HG03575 (cell line): ENCODE measurements at regions not wholly inside any gene's neighbourhood (a gene's known extent, or its start where the extent isn't known, plus 50 kb on each side); places are given as distances from the start of the nearest gene placed in this dataset.

Experiments used
- ATAC-seq: cut with Tn5 transposase; IDR thresholded peaks from one replicate; pipeline ENCODE4 v1.9.1; 2021; ENCODE audit not compliant: unreplicated experiment, insufficient number of reproducible peaks, low FRiP score; ENCODE audit errors: extremely low read depth

DNA sequence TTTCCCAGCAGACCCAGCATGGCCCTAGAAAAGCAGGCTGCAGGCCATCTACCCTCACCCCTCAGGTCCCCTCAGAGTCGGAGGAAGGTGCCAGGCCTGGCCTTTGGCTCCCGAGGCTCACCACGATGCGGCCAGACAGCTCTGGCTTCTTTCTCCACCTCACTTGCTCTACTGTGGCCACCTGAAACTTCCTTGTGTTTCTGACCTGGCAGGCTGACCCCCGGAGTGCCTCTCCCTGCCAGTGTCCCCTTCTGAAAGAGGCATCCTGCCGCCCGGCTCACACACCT lies 375.0 kb upstream of the HS6ST1 start:
- ATAC-seq: no peak

DNA sequence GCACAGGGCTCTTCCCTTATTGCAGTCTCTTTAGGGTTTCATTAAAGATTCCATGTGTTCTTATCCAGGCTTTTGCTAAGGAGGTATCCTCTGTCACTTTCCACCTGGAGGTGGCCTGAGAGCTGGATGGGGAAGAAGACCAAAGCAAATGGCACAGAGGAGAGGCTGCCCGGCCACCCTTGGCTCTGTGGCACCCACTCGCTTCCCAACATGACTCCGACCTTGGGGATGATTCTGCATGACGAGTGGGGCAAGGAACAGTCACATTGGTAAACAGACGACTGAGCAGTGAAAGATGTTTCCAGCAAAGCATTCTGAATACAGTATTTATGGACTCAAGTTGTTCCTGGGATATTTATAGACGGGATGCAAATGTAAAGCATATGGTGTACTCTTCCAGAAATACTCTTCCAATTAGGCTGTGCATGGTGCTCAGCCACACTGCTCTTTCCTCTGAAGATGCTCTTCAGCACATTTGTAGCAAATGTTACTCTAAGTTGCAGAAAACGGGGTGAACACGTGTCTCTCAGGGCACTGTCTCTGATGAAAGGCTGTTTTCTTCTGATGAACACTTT lies 377.1 kb upstream of the HS6ST1 start:
- no peak for ATAC-seq

DNA sequence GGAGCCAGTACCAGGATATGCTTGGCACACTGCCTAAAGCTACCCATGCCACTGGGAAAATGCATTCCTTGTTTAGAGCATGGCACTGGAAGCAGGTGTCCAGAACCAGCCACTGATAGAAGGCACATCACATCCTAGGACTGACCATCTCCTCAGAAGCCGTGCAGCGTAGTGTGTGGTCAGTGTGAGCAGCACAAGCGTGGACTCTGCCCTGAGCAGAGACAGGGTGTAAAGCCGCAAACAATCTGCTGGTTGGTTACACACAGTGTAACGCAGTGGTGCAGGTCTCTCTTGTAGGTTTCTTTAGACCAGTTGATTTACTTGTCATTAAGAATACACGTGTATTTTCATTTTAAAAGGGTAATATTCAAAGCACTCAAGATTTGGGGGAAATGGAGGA lies 377.8 kb upstream of the HS6ST1 start:
- ATAC-seq: no peak

DNA sequence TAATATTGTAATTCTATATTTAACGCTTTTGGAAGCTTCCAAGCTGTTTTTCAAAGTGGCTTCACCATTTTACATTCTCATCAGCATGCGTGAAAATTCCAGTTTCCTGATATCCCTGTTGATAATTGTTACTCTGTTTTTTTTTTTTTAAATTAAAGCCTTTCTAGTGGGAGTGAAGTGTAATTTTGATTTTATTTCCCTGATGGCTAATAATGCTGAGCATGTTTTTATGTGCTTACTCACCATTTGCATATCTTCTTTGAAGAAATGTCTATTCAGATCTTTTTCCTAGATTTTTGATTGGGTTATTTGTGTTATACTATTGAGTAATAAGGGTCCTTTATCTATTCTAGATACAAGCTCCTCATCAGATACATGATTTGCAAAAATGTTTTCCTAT lies 382.8 kb upstream of the HS6ST1 start:
- ATAC-seq: no peak

DNA sequence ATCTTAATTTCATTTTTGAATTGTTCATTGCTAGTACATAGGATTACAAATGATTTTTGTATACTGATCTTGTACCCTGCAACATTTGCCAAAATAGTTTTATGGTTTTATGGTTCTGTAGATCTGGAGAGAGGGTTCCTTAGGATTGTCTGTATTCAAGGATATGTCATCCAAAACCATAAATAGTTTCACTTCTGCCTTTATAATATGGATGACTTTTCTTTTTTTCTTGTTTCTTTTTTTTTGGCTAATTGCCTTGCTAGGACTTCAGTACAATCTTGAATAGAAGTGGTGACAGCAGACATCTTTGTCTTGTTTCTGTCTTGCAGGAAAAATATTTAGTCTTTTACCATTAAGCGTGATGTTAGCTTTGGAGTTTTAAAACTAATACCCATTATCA lies 383.9 kb upstream of the HS6ST1 start:
- ATAC-seq: no peak

DNA sequence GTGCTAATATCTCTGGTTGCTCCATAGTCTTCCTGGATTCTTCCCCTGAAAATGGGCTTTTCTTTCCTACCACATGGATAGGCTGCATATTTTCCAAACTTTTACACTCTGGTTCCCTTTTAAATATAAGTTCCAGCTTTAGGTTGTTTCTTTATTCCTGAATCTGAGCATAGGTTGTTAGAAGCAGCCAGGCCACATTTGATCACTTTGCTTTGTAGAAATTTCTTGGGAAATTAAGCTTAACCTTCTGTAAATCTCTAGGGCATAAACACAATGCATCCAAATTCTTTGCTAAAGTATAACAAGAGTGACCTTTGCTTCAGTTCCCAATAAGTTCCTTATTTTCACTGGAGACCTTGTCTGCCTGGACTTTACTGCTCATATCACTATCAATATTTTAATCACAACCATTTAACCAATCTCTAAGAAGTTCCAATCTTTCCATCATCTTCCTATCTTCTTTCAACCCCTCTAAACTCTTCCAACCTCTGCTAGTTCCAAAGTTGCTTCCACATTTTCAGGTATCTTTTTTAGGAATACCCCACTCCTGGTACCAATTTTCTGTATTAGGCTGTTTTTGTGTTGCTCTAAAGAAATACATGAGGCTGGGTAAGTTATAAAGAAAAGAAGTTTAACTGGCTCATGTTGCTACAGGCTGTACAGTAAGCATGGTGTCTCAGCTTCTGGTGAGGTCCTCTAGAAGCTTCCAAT lies 389.6 kb upstream of the HS6ST1 start:
- ATAC-seq: no peak

DNA sequence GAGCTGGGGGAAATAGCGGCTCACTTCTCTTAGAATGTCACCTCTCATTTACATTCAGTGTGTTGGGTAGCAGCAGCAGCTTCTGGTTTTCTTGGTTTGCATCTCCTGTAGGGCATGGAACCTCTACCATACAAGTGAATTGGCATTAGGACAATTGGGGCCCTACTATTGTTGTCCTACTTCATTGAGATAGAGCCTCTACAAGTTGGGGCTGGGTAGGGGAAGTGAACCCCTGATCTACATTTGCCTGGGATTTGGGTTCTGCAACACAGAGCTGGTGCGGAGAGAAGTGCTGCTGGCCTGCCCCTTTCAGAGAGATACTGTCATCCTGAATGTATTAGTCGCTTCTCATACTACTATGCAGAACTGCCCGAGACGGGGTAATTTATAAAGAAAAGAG lies 391.6 kb upstream of the HS6ST1 start:
- ATAC-seq: no peak

DNA sequence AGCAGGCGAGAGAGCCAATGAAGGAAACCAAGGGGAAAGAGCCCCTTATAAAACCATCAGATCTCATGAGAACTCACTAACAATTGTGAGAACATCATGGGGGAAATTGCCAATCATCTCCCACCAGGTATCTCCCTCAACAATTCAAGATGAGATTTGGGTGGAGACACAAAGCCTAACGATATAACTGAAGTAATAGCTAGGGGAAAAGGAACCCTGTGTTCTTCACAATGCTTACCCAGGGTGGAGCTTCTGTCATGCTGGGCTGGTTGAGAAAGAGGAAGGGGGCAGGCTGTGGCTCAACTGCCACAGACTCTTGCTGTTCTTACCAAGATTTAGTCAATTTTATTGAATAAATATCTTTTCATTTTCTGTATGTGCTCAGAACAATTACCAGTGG lies 392.1 kb upstream of the HS6ST1 start:
- ATAC-seq: no peak

DNA sequence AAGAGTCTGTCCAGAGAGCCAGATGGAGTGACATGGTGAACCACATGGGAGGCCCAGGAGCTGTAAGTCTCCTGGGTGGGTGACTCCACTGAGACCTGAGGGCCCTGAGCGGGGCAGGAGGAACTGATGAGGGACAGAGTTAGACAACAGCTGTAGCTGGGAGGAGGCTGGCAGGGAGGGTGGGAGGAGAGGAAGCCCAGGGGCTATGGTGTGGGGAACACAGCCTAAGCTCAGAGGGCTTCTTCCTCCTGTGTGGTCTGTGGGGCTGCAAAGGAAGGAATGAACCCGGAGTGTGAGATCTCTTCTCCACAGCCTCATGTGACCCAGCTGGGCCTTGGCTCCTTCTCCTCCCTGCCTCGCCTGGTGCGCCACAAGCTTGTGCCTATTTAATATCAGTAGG lies 395.6 kb upstream of the HS6ST1 start:
- no peak for ATAC-seq

DNA sequence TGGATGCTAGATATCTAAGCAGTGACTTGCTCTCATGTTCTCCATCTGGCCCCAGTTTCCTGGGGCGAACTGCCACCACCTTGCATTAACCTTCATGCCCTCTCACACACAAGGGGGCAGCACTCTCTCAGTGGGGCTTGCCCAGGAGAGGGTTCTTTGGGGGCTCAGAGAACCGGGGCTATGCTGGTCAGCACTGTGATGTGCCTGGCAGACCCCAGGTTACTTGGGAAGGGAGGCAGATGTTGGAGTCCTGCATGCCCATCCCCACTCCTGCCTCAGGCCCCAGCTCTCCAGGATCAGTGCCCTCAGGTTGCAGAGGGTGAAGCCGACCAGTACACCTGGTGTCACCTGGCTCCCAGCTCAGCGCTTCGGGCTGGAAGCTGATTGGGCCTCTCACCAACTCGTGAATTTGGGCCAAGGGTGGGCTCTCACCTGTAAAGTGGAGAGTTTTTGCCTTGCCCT lies 396.2 kb upstream of the HS6ST1 start:
- no peak for ATAC-seq

DNA sequence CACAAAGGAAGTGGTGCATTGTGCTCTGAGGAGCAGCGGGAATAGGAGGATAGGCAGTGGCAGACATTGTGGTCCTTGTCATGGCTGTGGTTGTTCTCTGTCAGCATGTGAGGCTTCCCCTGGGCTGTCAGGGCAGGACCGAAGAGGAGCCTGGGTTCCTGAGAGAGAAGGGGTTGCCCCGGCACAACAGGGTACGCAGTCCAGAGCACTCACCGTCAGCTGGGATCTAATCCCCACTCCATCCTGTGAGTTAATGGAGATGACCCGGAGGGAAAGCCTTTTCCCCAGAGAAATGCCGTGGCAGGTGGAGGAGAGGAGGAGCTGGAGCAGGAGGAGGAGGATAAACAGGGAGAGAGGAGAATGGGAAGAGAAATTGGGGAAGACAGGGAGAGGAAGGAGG lies 396.7 kb upstream of the HS6ST1 start:
- ATAC-seq: no peak

DNA sequence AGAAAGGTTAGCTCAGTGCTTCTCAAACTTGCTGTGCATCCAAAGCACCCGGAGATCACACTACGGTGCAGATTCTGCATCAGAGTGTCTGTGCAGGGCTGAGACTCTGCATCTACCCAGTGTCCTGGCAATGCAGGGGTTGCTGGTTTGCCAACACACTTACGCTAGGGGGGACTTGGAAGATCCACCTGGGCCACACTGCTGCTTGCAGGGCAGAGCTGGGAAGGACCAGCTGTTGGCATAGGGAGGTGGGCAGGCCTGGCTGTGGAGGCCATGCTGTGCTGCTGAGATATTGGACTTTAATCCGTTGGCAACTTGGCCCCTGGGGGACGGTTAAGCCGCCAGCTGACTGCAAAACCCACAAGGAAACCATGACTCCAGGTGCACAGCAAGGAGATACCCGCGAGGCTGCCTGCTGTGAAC lies 397.6 kb upstream of the HS6ST1 start:
- ATAC-seq: no peak

DNA sequence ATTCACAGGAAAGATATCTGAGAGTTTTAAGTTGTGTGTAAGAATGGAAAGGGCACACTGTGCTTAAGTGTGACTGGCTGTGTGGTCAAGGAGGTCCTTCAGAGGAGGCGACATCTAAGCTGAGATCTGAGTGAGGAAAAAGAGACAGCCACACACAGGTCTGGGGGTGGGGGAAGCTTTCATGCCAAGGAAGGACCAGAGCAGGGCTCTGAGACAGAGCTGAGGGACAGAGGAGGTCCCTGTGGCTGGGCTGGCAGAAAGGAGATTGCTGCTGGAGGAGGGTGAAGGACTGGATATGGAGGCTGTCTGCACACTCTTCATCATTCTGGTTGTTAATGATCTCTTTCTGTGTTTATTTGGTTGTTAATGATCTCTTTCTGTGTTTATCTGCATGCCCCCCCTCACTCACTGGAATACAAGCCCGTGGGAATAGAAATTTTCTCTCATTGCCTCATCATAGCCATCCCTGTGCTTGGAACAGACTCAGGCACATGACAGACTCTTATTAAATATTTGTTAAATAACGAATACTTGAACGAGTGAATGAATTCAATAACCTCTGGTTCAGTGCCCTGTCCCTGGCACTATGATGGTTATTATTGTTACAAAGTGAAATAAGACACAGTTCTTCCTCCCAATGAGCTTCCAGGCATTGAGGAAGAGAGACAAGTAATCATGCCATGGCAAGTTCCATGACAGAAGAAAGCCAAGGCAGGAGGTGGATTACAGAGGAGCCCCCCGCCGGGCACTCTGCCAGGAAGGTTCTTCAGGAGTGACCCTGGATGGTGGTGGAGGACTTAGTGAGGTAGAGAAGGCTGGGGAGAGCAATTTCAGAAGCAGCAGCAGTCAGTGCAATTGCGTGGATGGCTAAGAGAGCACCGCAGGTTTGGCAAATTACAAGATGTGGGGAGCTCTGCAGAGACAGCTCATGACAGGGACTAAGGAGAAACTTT lies 399.4 kb upstream of the HS6ST1 start:
- no peak for ATAC-seq

DNA sequence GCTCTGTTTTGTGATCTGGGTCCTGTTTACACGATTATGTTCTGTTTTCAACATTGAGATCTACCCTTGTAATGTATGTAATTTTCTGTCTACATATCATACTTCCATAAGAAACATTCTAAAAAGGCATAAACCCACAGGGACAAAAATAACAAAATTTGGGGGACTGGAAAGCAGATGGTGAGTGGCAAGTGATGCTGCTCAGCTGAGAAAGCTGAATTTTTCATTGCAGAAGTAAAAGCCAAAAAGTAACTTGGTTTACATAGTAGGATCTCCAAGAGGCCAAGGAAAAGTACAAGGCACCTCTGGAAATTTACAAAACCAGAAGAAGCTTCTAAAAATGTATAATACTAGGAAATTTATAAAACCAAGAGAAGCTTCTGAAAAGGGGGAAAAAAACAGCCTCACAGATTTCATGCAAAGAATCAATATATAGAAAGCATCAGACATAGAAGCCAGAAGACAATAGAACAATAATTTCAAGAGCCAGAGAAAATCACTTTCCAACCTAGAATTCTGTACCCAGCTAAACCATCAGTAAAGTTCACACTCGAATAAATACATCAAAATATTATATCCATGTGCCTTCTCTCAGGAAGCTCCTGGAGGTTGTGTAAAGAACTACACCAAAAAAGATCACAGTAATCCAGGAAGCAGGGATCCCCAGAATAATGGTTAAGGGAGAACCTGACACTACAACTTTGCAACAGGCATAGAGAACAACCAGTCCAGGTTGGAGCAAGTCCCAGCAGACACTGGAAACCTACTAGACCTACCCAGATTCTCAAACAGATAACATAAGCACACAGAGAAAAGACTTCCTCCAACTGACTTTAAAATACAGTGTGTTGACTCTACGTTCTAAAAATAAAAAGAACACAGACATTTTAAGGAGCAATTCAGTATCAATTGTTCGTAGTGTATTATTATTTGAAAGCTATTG lies 401.7 kb upstream of the HS6ST1 start:
- no peak for ATAC-seq

DNA sequence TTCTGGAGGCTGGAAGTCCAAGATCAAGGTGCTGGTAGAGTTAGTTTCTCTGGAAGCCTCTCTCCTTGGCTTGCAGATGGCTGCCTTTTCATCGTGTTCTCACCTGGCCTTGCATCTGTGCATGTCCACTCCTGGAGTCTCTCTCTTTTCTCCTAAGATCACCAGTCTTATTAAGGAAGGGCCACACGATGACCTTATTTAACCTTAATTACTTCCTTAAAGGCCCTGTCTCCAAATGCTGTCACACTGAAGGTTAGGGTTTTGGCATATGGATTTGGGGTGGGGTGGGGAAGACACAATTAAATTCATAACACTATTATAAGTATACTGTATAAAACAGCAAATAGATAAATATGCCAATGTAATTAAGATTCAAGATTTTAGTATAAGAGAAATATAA lies 402.4 kb upstream of the HS6ST1 start:
- no peak for ATAC-seq

DNA sequence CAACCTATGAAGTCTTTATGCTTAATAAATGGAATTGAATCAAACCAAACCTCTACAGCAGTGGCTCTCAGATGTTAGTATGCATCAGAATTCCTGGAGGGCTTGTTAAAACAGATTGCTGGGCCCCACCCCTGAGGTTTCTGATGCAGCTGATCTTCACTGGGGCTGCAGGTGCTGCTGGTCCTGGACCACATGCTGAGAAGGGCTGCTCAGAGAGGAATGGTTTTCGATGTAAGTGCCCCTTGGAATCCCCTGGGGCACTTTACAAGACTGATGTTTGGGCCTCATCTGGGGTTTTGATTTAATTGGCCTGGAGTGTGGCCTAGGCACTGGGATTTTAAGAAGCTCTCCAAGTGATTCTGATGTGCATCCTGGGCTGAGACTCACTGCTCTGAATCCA lies 403.8 kb upstream of the HS6ST1 start:
- ATAC-seq: no peak

DNA sequence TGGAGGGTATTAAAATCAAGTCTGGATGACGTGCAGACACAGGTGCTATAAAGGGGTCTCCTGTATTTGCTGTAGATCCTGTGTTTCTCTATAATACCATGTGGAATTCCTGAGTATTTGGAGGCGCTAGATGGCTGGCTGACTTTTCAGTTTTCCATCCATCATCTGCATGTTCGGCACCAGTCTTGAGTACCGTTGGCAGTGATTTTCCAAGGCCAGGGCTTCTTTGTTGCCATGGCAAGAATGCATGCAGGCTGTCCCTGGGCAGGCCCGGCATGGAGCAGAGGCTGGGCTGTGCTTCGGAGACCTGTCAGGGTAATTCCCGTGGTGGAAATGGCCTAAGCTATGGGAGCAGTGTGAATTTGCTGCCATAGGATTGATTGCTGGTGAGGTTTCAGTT lies 405.9 kb upstream of the HS6ST1 start:
- no peak for ATAC-seq

DNA sequence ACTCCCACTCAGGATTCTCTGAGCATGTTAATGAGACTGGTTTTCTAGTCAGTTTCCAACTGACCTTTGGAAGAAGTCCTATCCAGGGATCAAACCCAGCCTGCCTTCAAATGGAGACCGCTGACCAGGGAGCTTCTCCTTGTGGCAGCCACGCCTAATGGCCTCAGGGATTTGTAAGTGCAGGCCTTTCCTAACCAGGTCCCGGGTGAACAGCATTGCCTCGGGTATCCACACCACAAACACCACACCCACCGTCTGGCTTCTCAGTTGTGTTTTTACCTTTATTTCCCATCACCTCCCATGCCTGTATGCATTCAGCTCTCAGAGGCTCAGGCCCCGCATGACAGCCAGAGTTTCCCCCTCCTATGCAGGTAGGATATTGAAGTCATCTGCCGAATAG lies 406.3 kb upstream of the HS6ST1 start:
- no peak for ATAC-seq

DNA sequence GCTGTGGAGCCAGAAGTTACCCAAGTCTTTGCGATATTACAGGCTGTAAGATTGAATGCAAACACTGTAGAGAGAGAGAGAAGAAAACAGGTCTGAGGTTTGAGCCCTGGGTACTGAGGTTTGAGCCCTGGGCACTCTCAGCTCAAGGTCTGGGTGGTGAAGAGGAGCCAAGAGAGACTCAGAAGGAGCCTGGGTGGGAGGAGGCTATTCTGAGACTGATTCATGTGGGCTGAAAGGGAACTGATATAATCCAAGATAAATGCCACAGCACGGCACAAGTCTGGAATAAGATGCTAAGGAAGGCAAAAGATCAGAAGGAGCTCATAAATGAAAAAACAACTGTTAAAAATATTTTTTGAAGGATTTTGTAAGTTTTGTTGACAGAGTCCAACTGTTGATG lies 407.6 kb upstream of the HS6ST1 start:
- no peak for ATAC-seq
